GM13976 (cell line): ENCODE measurements at regions not wholly inside any gene's neighbourhood (a gene's known extent, or its start where the extent isn't known, plus 50 kb on each side); places are given as distances from the start of the nearest gene placed in this dataset.

Experiments
- DNase-seq: peaks from one replicate; pipeline ENCODE4 v3.0.0; 2012; ENCODE audit warnings: low spot score
- CTCF ChIP-seq: IDR thresholded peaks from 2 replicates; pipeline ENCODE4 v1.5.1; 2012; ENCODE audit warnings: borderline replicate concordance, mild to moderate bottlenecking; ENCODE audit not compliant: insufficient read depth; ENCODE audit errors: extremely low read depth, missing control alignments, control extremely low read depth
- in situ Hi-C: fragments of 300-500 bp; cut with MboI; formaldehyde crosslinking; loops from one replicate; pipeline ENCODE4 v1.12.0; 2022; ENCODE audit warnings: low sequenced_read_pairs, mixed read lengths, inconsistent platforms; ENCODE audit not compliant: unreplicated experiment

GRCh38 chr5:2642684-2643345, 108.7 kb downstream of the IRX2 start:
- in situ Hi-C loops, result no loop called here
- TF ChIP-seq CTCF, result no peak
- no peak for DNase-seq

- no peak for DNase-seq
- in situ Hi-C loops, result no loop called here
- TF ChIP-seq CTCF, result no peak
These were observed 110.8 kb downstream of the IRX2 start for GRCh38 chr5:2640717-2641116.

GRCh38 chr5:2639425-2639824, 112.1 kb downstream of the IRX2 start:
- no peak for DNase-seq
- in situ Hi-C loops, result no loop called here
- no peak for TF ChIP-seq CTCF

GRCh38 chr5:2634399-2635176, 116.9 kb downstream of the IRX2 start:
- in situ Hi-C loops, result no loop called here

GRCh38 chr5:2633992-2634391, 117.5 kb downstream of the IRX2 start:
- DNase-seq, result no peak
- in situ Hi-C loops, result no loop called here
- TF ChIP-seq CTCF, result no peak

More at GRCh38 chr5:2634399-2635176, 116.9 kb downstream of the IRX2 start:
- TF ChIP-seq CTCF, result no peak
- no peak for DNase-seq

GRCh38 chr5:2631758-2632157, 119.7 kb downstream of the IRX2 start:
- in situ Hi-C loops, result no loop called here
- no peak for TF ChIP-seq CTCF
- no peak for DNase-seq
